CD14-positive monocyte (primary cell): ENCODE measurements at regions not wholly inside any gene's neighbourhood (a gene's known extent, or its start where the extent isn't known, plus 50 kb on each side); places are given as distances from the start of the nearest gene placed in this dataset.

Source experiments
- DNase-seq, 3 donors: peaks; one replicate each; pipeline ENCODE4 v3.0.0-alpha.2; 2011 to 2022
- H2AFZ ChIP-seq: 2 replicates; pipeline ENCODE4 v1.6.0; 2012; ENCODE audit warnings: mild to moderate bottlenecking, low read depth, low read length, inconsistent platforms; ENCODE audit not compliant: insufficient read depth, poor library complexity, severe bottlenecking
- H3K27ac ChIP-seq, 2 donors: 1 replicate in 1 of 2; 2 replicates in 1 of 2; pipeline ENCODE4 v1.5.1; 2012 to 2013; ENCODE audit warnings: low read length in 2 of 2, control low read depth in 1 of 2, inconsistent platforms in 1 of 2, low read depth in 1 of 2, mild to moderate bottlenecking in 1 of 2
- H3K27me3 ChIP-seq, 2 donors: one replicate each; pipeline versions ENCODE4 v1.6.0 to v1.6.1; 2011 to 2013; ENCODE audit warnings: low read length in 2 of 2; ENCODE audit not compliant: control insufficient read depth in 2 of 2, insufficient read depth in 2 of 2
- H3K36me3 ChIP-seq, 2 donors: replicated peaks in 1 of 2; 1 replicate in 1 of 2; 2 replicates in 1 of 2; pipeline versions ENCODE4 v1.5.1 to v1.6.1; 2012 to 2013; ENCODE audit warnings: low read length in 2 of 2, control low read depth in 1 of 2, inconsistent platforms in 1 of 2, mild to moderate bottlenecking in 1 of 2; ENCODE audit not compliant: insufficient read depth in 2 of 2, control insufficient read depth in 1 of 2
- H3K4me1 ChIP-seq, 2 donors: 1 replicate in 1 of 2; 2 replicates in 1 of 2; pipeline versions ENCODE4 v1.5.1 to v1.6.1; 2012 to 2013; ENCODE audit warnings: low read length in 2 of 2, control low read depth in 1 of 2, inconsistent platforms in 1 of 2, mild to moderate bottlenecking in 1 of 2, moderate library complexity in 1 of 2; ENCODE audit not compliant: insufficient read depth in 2 of 2, control insufficient read depth in 1 of 2
- H3K4me2 ChIP-seq: replicated peaks from 2 replicates; pipeline ENCODE3; 2012; ENCODE audit warnings: low read length, moderate library complexity, mild to moderate bottlenecking; ENCODE audit not compliant: poor library complexity, severe bottlenecking; ENCODE audit errors: extremely low read depth
- H3K4me3 ChIP-seq, 3 experiments: fragments of 200-600 bp in 1 of 3; sonication (generic) in 1 of 3; replicated peaks in 1 of 3; 1 replicate in 2 of 3; 2 replicates in 1 of 3; pipeline ENCODE4 v1.5.1; 2011 to 2013; ENCODE audit warnings: low read length in 3 of 3, mild to moderate bottlenecking in 3 of 3, control low read depth in 2 of 3, low read depth in 2 of 3, inconsistent platforms in 1 of 3, moderate library complexity in 1 of 3
- H3K79me2 ChIP-seq: 2 replicates; pipeline ENCODE4 v1.6.0; 2012; ENCODE audit warnings: mild to moderate bottlenecking, control low read depth, inconsistent platforms, low read length, moderate library complexity; ENCODE audit not compliant: insufficient read depth
- H3K9ac ChIP-seq: 2 replicates; pipeline ENCODE4 v1.6.0; 2017; ENCODE audit warnings: low read length, mild to moderate bottlenecking; ENCODE audit not compliant: insufficient read depth, poor library complexity, severe bottlenecking
- H3K9me3 ChIP-seq, 2 donors: replicated peaks in 1 of 2; 1 replicate in 1 of 2; 2 replicates in 1 of 2; pipeline versions ENCODE4 v1.5.1 to v1.6.1; 2012 to 2013; ENCODE audit warnings: low read length in 2 of 2, control low read depth in 1 of 2; ENCODE audit not compliant: control insufficient read depth in 1 of 2, insufficient read depth in 1 of 2
- H4K20me1 ChIP-seq: 2 replicates; pipeline ENCODE4 v1.6.0; 2012; ENCODE audit warnings: mild to moderate bottlenecking, low read length, control low read depth, moderate library complexity; ENCODE audit not compliant: insufficient read depth
- H3K27ac Mint-ChIP-seq, 7 donors: one replicate each; pipeline ENCODE4 v1.8.0; 2020; ENCODE audit warnings: mild to moderate bottlenecking in 7 of 7, mixed read lengths in 7 of 7, moderate library complexity in 6 of 7, inconsistent platforms in 2 of 7
- H3K27me3 Mint-ChIP-seq, 3 donors: one replicate each; pipeline ENCODE4 v1.8.0; 2021 to 2022; ENCODE audit warnings: low read depth in 3 of 3, mild to moderate bottlenecking in 3 of 3, mixed read lengths in 3 of 3, moderate library complexity in 3 of 3, inconsistent platforms in 1 of 3
- H3K36me3 Mint-ChIP-seq, 2 donors: one replicate each; pipeline ENCODE4 v1.8.0; 2020; ENCODE audit warnings: mixed read lengths in 2 of 2, inconsistent platforms in 1 of 2, mild to moderate bottlenecking in 1 of 2
- H3K4me1 Mint-ChIP-seq: one replicate; pipeline ENCODE4 v1.8.0; 2020; ENCODE audit warnings: mild to moderate bottlenecking, mixed read lengths
- H3K4me3 Mint-ChIP-seq, 2 donors: one replicate each; pipeline ENCODE4 v1.8.0; 2020; ENCODE audit warnings: mild to moderate bottlenecking in 2 of 2, mixed read lengths in 2 of 2, moderate library complexity in 1 of 2
- H3K9me3 Mint-ChIP-seq, 7 donors: one replicate each; pipeline ENCODE4 v1.8.0; 2020 to 2022; ENCODE audit warnings: mixed read lengths in 7 of 7, mild to moderate bottlenecking in 6 of 7, moderate library complexity in 6 of 7, inconsistent platforms in 2 of 7
- CTCF ChIP-seq: fragments of 200-600 bp; IDR thresholded peaks from one replicate; pipeline ENCODE4 v1.8.0; 2022; ENCODE audit warnings: antibody characterized with exemption, mild to moderate bottlenecking
- WGBS: methylation state at CpG from one replicate; pipeline ENCODE4 v1.1.5; 2013; ENCODE audit warnings: missing lambda C conversion rate; ENCODE audit not compliant: insufficient coverage; 5-methylcytosine and 5-hydroxymethylcytosine counted together
- intact Hi-C, 2 donors: fragments of 100-400 bp; cut with micrococcal nuclease; formaldehyde crosslinking; loops; one replicate each; pipeline versions ENCODE4 v1.15.0 to v1.15.1; 2023

- DNase-seq, result no peak
- Mint-ChIP-seq H3K4me1 (peaks cover 4% of the 10 kb centered on the region), H3K27ac (no peak overlapping the region), H3K9me3 (peaks cover 0 to 8% (median 3%) of the 10 kb centered on the region in 7 donors), H3K27me3 (peaks cover 0 to 1% (median 0%) of the 10 kb centered on the region in 3 donors), H3K36me3 (no peaks in the 10 kb centered on the region), H3K4me3 (no peak overlapping the region)
- Histone ChIP-seq H4K20me1 (no peaks in the 10 kb centered on the region), H3K4me3 (no peak overlapping the region), H3K36me3 (no peaks in the 10 kb centered on the region), H2AFZ (no peak overlapping the region), H3K27me3 (no peaks in the 10 kb centered on the region), H3K4me2 (no peak overlapping the region), H3K9ac (no peak overlapping the region), H3K4me1 (no peaks in the 10 kb centered on the region), H3K27ac (no peak overlapping the region), H3K9me3 (no peaks in the 10 kb centered on the region), H3K79me2 (no peaks in the 10 kb centered on the region)
- TF ChIP-seq CTCF, result no peak
- WGBS, result no CpG with 5 or more reads among the region's 2 CpGs
- intact Hi-C loops, result no loop called here
Observed at GRCh38 chr1:199220031-199220430, 581.2 kb downstream of the PTPRC start.

GRCh38 chr1:199221371-199222150 is 582.7 kb downstream of the PTPRC start:
- Mint-ChIP-seq H3K9me3 (peaks cover 0 to 5% (median under 1%) of the 10 kb centered on the region in 7 donors), H3K27me3 (peaks cover 0 to 1% (median 0%) of the 10 kb centered on the region in 3 donors), H3K4me3 (no peak overlapping the region), H3K36me3 (no peaks in the 10 kb centered on the region), H3K4me1 (peaks cover 6% of the 10 kb centered on the region), H3K27ac (peak overlapping the region in 1 of 7 donors; percentile 43)
- Histone ChIP-seq H3K9ac (no peak overlapping the region), H3K4me2 (no peak overlapping the region), H4K20me1 (no peaks in the 10 kb centered on the region), H3K4me3 (no peak overlapping the region), H2AFZ (no peak overlapping the region), H3K27ac (no peak overlapping the region), H3K4me1 (no peaks in the 10 kb centered on the region), H3K9me3 (no peaks in the 10 kb centered on the region), H3K27me3 (no peaks in the 10 kb centered on the region), H3K36me3 (no peaks in the 10 kb centered on the region), H3K79me2 (no peaks in the 10 kb centered on the region)
- no peak for TF ChIP-seq CTCF
- WGBS, result 97% methylated on average over 4 of the region's 4 CpGs
- no peak for DNase-seq
- intact Hi-C loops, result no loop called here
